ENCODE measurements at regions not wholly inside any gene's neighbourhood (a gene's known extent, or its start where the extent isn't known, plus 50 kb on each side); places are given as distances from the start of the nearest gene placed in this dataset.

DNA sequence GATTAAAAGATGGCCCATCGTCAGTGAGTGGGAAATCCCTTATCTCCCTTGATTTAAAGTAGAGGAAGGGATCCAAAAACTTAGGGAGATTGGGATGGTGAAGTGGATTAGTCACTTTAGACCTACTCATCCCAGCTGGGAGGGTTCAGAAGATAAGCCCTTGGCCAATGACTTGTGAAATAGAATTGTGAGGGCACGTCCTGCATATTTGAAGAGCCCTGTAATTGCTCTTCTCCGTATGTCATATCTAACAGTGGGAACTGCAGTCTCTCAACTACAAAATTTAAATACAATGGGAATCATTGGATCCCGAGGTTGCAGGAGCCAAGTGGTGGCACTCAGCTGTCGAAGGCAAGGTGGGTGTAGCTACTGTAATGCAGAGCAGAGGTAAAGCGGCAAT is 65.4 kb upstream of the C9orf72 start:
- FAIRE-seq = no peak
- H3K23ac ChIP-seq (ENCODE audit: insufficient read length) = no peak overlapping the region

More for the DNA sequence above, 65.4 kb upstream of the C9orf72 start:
- Histone ChIP-seq H3K79me2 (ENCODE audit: control insufficient read depth in 1 of 2, insufficient read depth in 2 of 2, low read length in 2 of 2) (no peaks in the 10 kb centered on the region), H2AFZ (ENCODE audit: low read length) (no peak overlapping the region), H3K56ac (replicated peaks; ENCODE audit: insufficient read length, low read depth, low read length) (no peak overlapping the region), H2AK5ac (ENCODE audit: low read depth, low read length) (no peak overlapping the region), H3K36me3 (ENCODE audit: control insufficient read depth in 2 of 4, insufficient read depth in 4 of 4, low read length in 3 of 4) (no peaks in the 10 kb centered on the region), H3K9me3 (ENCODE audit: insufficient read depth in 2 of 2, low read depth in 1 of 2, low read length in 1 of 2) (no peaks in the 10 kb centered on the region), H2BK12ac (ENCODE audit: low read depth, low read length) (no peak overlapping the region), H4K5ac (ENCODE audit: insufficient read length, low read depth, low read length) (no peak overlapping the region), H3K4me3 (ENCODE audit: extremely low read depth in 1 of 4, insufficient read depth in 2 of 4, low read depth in 3 of 4, low read length in 4 of 4) (no peak overlapping the region), H2BK15ac (ENCODE audit: low read length) (no peak overlapping the region), H2BK5ac (ENCODE audit: low read depth, low read length) (no peak overlapping the region), H4K20me1 (replicated peaks in 1 of 2; ENCODE audit: control insufficient read depth in 1 of 2, insufficient read depth in 2 of 2, low read length in 2 of 2) (no peaks in the 10 kb centered on the region), H2BK20ac (ENCODE audit: low read length) (no peak overlapping the region), H3K79me1 (ENCODE audit: low read depth, low read length) (no peaks in the 10 kb centered on the region), H3K14ac (ENCODE audit: insufficient read length) (no peak overlapping the region), H3K23me2 (ENCODE audit: low read depth, low read length) (no peaks in the 10 kb centered on the region), H3K18ac (ENCODE audit: extremely low read depth, low read length) (no peak overlapping the region), H3K4ac (replicated peaks; ENCODE audit: insufficient read length, low read depth, low read length) (no peak overlapping the region), H4K8ac (ENCODE audit: extremely low read depth, insufficient read depth, low read length) (no peak overlapping the region), H3K27me3 (replicated peaks in 1 of 4; ENCODE audit: control insufficient read depth in 3 of 4, extremely low read depth in 1 of 4, insufficient read depth in 3 of 4, low read length in 3 of 4) (no peaks in the 10 kb centered on the region), H3K9ac (replicated peaks in 1 of 4; ENCODE audit: extremely low read depth in 1 of 4, low read depth in 3 of 4, low read length in 3 of 4) (no peak overlapping the region), H4K91ac (replicated peaks; ENCODE audit: insufficient read length, low read length) (no peak overlapping the region), H3K27ac (ENCODE audit: low read depth, low read length) (no peak overlapping the region), H2BK120ac (replicated peaks; ENCODE audit: low read depth, low read length) (no peak overlapping the region), H3K4me2 (ENCODE audit: insufficient read depth in 1 of 2, low read depth in 2 of 2, low read length in 2 of 2) (no peak overlapping the region), H3K4me1 (replicated peaks in 1 of 4; ENCODE audit: control insufficient read depth in 3 of 4, insufficient read depth in 4 of 4, low read length in 3 of 4) (no peaks in the 10 kb centered on the region)
- ChIA-PET POLR2A (ENCODE audit: partially characterized antibody) (no interaction called here), CTCF (ENCODE audit: partially characterized antibody) (interaction anchor here (1.0 to 1.3 kb wide), 2 partner anchors 12 to 14 kb away, joined by 3 read pairs; no protein-coding TSS in a partner anchor)
- no peak for DNase-seq (ENCODE audit: low read depth in 1 of 2, low spot score in 2 of 2)
- WGBS, 2 experiments (ENCODE audit: extremely low coverage in 1 of 2, insufficient coverage in 1 of 2, insufficient read length in 1 of 2, insufficient replicate concordance in 2 of 2, low coverage in 1 of 2, low lambda C conversion rate in 2 of 2, missing lambda C conversion rate in 1 of 2) = 84% methylated on average over 6 of the region's 6 CpGs; no CpG with 5 or more reads in 1 of the 2 experiments
- TF ChIP-seq CREB1 (IDR thresholded peaks at IDR 0.05) (no peak), JUN (IDR thresholded peaks at IDR 0.05; ENCODE audit: low read depth, low read length) (no peak), RNF2 (IDR thresholded peaks at IDR 0.05; ENCODE audit: borderline replicate concordance, low read depth, low read length, missing control alignments, poor library complexity, severe bottlenecking) (no peak), ASH2L (IDR thresholded peaks at IDR 0.05; ENCODE audit: low read length) (no peak), POU5F1 (IDR thresholded peaks at IDR 0.05; ENCODE audit: low read depth, low read length) (no peak)
- TF ChIP-seq, protein P1, sequence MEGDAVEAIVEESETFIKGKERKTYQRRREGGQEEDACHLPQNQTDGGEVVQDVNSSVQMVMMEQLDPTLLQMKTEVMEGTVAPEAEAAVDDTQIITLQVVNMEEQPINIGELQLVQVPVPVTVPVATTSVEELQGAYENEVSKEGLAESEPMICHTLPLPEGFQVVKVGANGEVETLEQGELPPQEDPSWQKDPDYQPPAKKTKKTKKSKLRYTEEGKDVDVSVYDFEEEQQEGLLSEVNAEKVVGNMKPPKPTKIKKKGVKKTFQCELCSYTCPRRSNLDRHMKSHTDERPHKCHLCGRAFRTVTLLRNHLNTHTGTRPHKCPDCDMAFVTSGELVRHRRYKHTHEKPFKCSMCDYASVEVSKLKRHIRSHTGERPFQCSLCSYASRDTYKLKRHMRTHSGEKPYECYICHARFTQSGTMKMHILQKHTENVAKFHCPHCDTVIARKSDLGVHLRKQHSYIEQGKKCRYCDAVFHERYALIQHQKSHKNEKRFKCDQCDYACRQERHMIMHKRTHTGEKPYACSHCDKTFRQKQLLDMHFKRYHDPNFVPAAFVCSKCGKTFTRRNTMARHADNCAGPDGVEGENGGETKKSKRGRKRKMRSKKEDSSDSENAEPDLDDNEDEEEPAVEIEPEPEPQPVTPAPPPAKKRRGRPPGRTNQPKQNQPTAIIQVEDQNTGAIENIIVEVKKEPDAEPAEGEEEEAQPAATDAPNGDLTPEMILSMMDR (IDR thresholded peaks at IDR 0.05; ENCODE audit: control extremely low read depth in 1 of 3, insufficient read depth in 1 of 3, low read depth in 1 of 3, low read length in 3 of 3) = no peak
